Upper lobe of left lung (tissue), 4 donors: ENCODE measurements at regions not wholly inside any gene's neighbourhood (a gene's known extent, or its start where the extent isn't known, plus 50 kb on each side); places are given as distances from the start of the nearest gene placed in this dataset.

Experiments used
- EP300 ChIP-seq, 4 donors: sonication (generic); formaldehyde crosslinking; IDR thresholded peaks; one replicate each; pipeline ENCODE4 v1.5.1; 2017; ENCODE audit warnings: antibody characterized with exemption in 4 of 4, control low read depth in 2 of 4
- POLR2A ChIP-seq, 4 donors: fragments of 450-650 bp; IDR thresholded peaks; one replicate each; pipeline ENCODE4 v1.5.1; 2016 to 2017; ENCODE audit warnings: antibody characterized with exemption in 4 of 4, mild to moderate bottlenecking in 2 of 4
- POLR2AphosphoS5 ChIP-seq, 2 donors: sonication (generic); formaldehyde crosslinking; IDR thresholded peaks; one replicate each; pipeline ENCODE4 v1.5.1; 2017; ENCODE audit warnings: antibody characterized with exemption in 2 of 2
- TF ChIP-seq, protein P1 (sequence below), 6 experiments: fragments of 450-650 bp in 4 of 6; fragments of 200-600 bp in 2 of 6; sonication (generic) in 2 of 6; IDR thresholded peaks; one replicate each; pipeline ENCODE4 v1.5.1; 2016 to 2019; ENCODE audit warnings: antibody characterized with exemption in 6 of 6

DNA sequence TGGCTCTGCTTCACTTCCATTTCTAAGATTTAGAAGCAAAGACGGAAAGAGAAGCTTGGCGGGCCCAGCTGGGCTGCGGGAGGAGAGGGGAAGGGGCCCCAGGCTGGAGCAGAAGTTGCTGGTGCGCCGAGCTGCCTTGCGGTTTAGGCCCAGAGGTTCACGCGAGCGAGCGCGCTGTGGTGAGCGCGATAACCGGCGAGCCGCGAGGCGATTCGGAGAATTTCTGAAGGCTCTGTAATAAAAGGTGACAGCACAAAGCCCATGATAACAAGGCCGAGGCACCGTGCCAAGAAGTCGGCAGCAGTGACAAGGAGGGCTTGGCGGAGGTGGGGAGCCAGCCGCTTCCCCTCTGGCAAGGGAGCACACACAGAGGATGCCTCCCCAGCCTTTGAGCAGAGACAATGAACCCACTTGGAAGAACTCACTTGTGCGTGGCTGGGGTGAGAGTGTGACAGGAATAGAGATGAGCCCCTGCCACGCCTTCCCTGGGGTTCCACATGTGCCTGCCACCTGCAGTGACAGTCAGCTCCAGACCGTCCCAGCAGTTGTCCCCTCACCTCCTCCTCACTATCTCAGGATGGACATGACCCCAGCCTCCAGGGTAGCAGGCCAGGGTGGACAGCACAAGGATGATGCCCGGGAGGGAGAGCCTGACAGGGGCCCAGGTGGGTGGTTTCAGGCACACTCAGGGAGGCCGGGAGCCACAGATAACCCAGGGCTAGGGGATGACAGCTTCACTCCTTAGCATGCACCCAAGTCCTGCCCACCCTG is 315.2 kb downstream of the UACA start:
- TF ChIP-seq, protein P1, sequence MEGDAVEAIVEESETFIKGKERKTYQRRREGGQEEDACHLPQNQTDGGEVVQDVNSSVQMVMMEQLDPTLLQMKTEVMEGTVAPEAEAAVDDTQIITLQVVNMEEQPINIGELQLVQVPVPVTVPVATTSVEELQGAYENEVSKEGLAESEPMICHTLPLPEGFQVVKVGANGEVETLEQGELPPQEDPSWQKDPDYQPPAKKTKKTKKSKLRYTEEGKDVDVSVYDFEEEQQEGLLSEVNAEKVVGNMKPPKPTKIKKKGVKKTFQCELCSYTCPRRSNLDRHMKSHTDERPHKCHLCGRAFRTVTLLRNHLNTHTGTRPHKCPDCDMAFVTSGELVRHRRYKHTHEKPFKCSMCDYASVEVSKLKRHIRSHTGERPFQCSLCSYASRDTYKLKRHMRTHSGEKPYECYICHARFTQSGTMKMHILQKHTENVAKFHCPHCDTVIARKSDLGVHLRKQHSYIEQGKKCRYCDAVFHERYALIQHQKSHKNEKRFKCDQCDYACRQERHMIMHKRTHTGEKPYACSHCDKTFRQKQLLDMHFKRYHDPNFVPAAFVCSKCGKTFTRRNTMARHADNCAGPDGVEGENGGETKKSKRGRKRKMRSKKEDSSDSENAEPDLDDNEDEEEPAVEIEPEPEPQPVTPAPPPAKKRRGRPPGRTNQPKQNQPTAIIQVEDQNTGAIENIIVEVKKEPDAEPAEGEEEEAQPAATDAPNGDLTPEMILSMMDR (IDR thresholded peaks at IDR 0.05) = no peak
- TF ChIP-seq EP300 (IDR thresholded peaks at IDR 0.05) (no peak), POLR2A (IDR thresholded peaks at IDR 0.05) (no peak), POLR2AphosphoS5 (IDR thresholded peaks at IDR 0.05) (no peak)
